PFSK-1 (cell line): ENCODE measurements at regions not wholly inside any gene's neighbourhood (a gene's known extent, or its start where the extent isn't known, plus 50 kb on each side); places are given as distances from the start of the nearest gene placed in this dataset.

Experiments
- FOXP2 ChIP-seq: optimal IDR thresholded peaks from 2 replicates; pipeline ENCODE3; 2011; ENCODE audit warnings: borderline replicate concordance, control low read depth, inconsistent platforms; ENCODE audit not compliant: insufficient read depth; ENCODE audit errors: extremely low read length, extremely low read depth
- POLR2AphosphoS5 ChIP-seq: IDR thresholded peaks from 2 replicates; pipeline ENCODE4 v1.6.1; 2012; ENCODE audit warnings: low read depth, mild to moderate bottlenecking, control low read depth, low read length, moderate library complexity
- SIN3A ChIP-seq: IDR thresholded peaks from 2 replicates; pipeline ENCODE4 v1.6.1; 2012; ENCODE audit warnings: mild to moderate bottlenecking, low read length, moderate library complexity, borderline replicate concordance; ENCODE audit not compliant: insufficient read depth
- TAF1 ChIP-seq: IDR thresholded peaks from 2 replicates; pipeline ENCODE4 v1.6.1; 2012; ENCODE audit warnings: low read length, control low read depth, borderline replicate concordance; ENCODE audit not compliant: insufficient read depth
- TF ChIP-seq, protein P1 (sequence below), 2 experiments: IDR thresholded peaks; 2 replicates each; pipeline versions ENCODE4 v1.6.1 to v1.8.0; 2011 to 2012; ENCODE audit warnings: low read depth in 2 of 2, low read length in 2 of 2, control low read depth in 1 of 2, inconsistent platforms in 1 of 2, mild to moderate bottlenecking in 1 of 2, moderate library complexity in 1 of 2; ENCODE audit not compliant: insufficient read depth in 1 of 2

DNA sequence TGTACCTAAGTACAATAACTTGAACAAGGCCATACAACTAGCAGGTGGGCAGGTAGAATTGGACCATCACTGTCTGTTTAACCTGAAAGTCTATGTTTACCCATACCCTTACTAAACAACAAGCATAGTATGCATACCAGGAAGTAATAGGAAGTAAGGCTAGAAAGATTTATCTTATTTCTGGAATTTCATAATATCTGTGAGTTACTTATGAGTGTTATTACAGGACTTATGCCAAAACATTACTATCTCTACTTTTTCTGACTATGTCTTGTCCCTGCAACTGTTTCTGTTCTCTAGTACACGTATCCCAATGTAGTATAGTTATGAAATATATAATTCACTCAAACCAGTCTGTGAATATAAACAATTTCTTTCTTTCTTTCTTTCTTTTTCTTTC is 1400.8 kb upstream of the TENM4 start:
- TF ChIP-seq, protein P1, sequence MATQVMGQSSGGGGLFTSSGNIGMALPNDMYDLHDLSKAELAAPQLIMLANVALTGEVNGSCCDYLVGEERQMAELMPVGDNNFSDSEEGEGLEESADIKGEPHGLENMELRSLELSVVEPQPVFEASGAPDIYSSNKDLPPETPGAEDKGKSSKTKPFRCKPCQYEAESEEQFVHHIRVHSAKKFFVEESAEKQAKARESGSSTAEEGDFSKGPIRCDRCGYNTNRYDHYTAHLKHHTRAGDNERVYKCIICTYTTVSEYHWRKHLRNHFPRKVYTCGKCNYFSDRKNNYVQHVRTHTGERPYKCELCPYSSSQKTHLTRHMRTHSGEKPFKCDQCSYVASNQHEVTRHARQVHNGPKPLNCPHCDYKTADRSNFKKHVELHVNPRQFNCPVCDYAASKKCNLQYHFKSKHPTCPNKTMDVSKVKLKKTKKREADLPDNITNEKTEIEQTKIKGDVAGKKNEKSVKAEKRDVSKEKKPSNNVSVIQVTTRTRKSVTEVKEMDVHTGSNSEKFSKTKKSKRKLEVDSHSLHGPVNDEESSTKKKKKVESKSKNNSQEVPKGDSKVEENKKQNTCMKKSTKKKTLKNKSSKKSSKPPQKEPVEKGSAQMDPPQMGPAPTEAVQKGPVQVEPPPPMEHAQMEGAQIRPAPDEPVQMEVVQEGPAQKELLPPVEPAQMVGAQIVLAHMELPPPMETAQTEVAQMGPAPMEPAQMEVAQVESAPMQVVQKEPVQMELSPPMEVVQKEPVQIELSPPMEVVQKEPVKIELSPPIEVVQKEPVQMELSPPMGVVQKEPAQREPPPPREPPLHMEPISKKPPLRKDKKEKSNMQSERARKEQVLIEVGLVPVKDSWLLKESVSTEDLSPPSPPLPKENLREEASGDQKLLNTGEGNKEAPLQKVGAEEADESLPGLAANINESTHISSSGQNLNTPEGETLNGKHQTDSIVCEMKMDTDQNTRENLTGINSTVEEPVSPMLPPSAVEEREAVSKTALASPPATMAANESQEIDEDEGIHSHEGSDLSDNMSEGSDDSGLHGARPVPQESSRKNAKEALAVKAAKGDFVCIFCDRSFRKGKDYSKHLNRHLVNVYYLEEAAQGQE (IDR thresholded peaks at IDR 0.05; ENCODE audit: insufficient read depth in 1 of 2, low read depth in 2 of 2, low read length in 2 of 2): no peak
- TF ChIP-seq TAF1: no peak
- no peak for TF ChIP-seq SIN3A
- TF ChIP-seq POLR2AphosphoS5: no peak

DNA sequence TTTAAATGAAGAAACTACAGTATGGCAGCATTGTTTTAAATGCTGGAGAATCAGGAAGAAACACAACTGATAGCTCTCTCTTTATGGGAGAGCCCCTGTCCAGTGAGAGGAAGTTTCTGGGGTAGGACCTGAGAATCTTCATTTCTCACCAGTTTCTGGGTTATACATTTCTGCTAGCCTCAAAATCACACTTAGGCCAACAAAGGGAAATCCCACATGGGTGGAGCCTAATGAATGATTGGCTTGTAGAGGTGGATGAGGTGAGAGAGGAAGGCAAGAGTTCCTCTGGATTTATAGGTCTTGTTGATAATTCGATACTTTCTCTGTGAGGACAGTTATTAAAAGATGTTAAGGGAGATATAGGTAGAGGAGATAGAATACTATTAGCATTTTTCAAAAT is 1397.3 kb upstream of the TENM4 start:
- TF ChIP-seq, protein P1 (IDR thresholded peaks at IDR 0.05; ENCODE audit: insufficient read depth in 1 of 2, low read depth in 2 of 2, low read length in 2 of 2): no peak
- TF ChIP-seq POLR2AphosphoS5: no peak
- no peak for TF ChIP-seq TAF1
- no peak for TF ChIP-seq SIN3A

DNA sequence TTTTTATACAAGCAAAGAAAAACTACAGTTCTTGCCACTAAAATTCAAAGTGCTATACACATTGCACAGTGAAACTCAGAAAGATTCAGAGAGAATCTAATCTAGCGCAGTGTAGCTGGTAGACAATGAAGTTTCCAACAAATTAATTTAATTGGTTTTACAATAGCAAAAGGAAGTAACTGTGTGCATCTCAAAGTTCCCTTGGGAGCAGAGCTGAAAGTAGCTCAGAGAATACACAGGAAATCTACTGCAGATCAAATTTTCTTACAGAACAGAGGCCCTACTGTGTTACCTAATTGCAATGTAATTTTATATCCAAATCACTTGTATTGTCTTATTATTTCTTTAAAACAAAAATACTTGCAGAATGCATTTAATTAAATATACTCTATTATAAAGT is 1396.2 kb upstream of the TENM4 start:
- TF ChIP-seq, protein P1 (IDR thresholded peaks at IDR 0.05; ENCODE audit: insufficient read depth in 1 of 2, low read depth in 2 of 2, low read length in 2 of 2): no peak
- TF ChIP-seq POLR2AphosphoS5: no peak
- TF ChIP-seq TAF1: no peak
- TF ChIP-seq FOXP2: no peak
- TF ChIP-seq SIN3A: no peak

DNA sequence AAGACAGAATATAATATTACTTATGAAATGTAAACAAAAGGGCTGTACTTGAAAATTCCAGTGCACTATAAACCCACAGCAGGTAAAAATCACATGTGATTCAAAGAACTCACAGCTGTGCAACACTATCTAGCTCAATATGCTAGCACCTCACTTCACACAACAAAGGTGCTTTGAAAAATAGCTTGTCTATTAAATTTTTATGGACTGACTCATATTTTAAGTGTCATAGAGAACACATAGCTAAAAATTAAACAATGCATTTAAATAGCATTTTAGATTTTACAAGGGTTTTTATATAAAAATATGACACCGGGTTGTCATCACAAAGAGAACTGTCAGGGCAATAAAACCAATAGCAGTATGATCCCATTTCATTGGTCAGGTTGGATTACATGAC is 1390.5 kb upstream of the TENM4 start:
- TF ChIP-seq, protein P1 (IDR thresholded peaks at IDR 0.05; ENCODE audit: insufficient read depth in 1 of 2, low read depth in 2 of 2, low read length in 2 of 2): no peak
- TF ChIP-seq POLR2AphosphoS5: no peak
- TF ChIP-seq FOXP2: no peak
- TF ChIP-seq TAF1: no peak
- no peak for TF ChIP-seq SIN3A

DNA sequence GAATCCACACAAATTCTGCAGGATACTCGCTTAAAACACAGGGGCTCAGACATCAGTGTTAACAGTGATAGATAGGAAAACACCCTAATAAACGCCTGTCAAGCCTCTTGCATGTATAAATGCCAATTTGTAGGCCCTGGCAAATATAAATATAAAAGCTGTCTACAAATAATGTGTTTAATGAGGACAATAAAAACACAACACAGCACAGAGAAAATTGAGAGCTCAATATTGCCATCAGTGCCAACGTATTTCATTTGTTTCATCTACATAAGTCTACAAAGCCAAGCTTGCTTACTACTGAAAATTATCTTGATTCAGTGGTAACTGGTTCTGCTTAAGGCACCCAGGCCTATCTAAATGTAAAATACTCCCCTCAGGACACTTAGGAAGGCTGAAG is 1387.0 kb upstream of the TENM4 start:
- TF ChIP-seq POLR2AphosphoS5 (no peak), SIN3A (no peak), TAF1 (no peak), FOXP2 (no peak)
- TF ChIP-seq, protein P1 (IDR thresholded peaks at IDR 0.05; ENCODE audit: insufficient read depth in 1 of 2, low read depth in 2 of 2, low read length in 2 of 2): no peak
